ENCODE measurements at regions not wholly inside any gene's neighbourhood (a gene's known extent, or its start where the extent isn't known, plus 50 kb on each side); places are given as distances from the start of the nearest gene placed in this dataset.

DNA sequence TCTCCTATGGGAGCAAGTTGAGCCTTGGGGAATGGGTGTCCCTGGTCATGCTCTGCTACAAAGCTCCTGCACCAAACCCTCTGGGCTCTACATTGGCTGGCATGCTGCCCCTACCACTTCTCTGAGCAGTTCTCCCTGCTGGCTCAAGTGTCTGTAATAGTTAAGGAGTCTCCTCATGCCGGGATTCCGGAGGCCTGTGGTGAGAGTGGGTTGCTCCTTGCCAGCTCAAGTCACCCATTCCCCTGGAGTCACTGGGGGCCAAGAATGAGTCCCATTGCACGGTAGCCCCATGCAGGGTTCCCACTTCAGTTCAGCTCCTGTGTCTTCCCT lies 173.9 kb downstream of the PRDM13 start:
- TF ChIP-seq, protein P1, sequence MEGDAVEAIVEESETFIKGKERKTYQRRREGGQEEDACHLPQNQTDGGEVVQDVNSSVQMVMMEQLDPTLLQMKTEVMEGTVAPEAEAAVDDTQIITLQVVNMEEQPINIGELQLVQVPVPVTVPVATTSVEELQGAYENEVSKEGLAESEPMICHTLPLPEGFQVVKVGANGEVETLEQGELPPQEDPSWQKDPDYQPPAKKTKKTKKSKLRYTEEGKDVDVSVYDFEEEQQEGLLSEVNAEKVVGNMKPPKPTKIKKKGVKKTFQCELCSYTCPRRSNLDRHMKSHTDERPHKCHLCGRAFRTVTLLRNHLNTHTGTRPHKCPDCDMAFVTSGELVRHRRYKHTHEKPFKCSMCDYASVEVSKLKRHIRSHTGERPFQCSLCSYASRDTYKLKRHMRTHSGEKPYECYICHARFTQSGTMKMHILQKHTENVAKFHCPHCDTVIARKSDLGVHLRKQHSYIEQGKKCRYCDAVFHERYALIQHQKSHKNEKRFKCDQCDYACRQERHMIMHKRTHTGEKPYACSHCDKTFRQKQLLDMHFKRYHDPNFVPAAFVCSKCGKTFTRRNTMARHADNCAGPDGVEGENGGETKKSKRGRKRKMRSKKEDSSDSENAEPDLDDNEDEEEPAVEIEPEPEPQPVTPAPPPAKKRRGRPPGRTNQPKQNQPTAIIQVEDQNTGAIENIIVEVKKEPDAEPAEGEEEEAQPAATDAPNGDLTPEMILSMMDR (conservative IDR thresholded peaks at IDR 0.05 in 1 of 2, IDR thresholded peaks at IDR 0.05 in 1 of 2; ENCODE audit: extremely low read depth in 1 of 2, insufficient read depth in 1 of 2, low read depth in 1 of 2, low read length in 2 of 2) = no peak
- TF ChIP-seq EZH2 (IDR thresholded peaks at IDR 0.05; ENCODE audit: borderline replicate concordance, low read length) = no peak

Measured in mammary epithelial cell (primary cell).